T-cell (primary cell): ENCODE measurements at regions not wholly inside any gene's neighbourhood (a gene's known extent, or its start where the extent isn't known, plus 50 kb on each side); places are given as distances from the start of the nearest gene placed in this dataset.

Source experiments
- ATAC-seq, 4 experiments: fragments of 200-7000 bp in 3 of 4; fragments of 150-1000 bp in 1 of 4; cut with Tn5 transposase; replicated peaks in 1 of 4; 1 replicate in 3 of 4; 2 replicates in 1 of 4; pipeline ENCODE4 v1.10.0; 2021; ENCODE audit warnings: moderate library complexity in 3 of 4, mild to moderate bottlenecking in 2 of 4, moderate number of reproducible peaks in 1 of 4
- CTCF ChIA-PET, 2 donors: fragments of 300-600 bp; sonication (Branson Sonifier 250); formaldehyde crosslinking; loops; one replicate each; lab custom pipeline; 2022; ENCODE audit warnings: antibody characterized with exemption in 2 of 2; lab: Charles Lee
- POLR2A ChIA-PET, 2 donors: fragments of 300-600 bp; sonication (Branson Sonifier 250); formaldehyde crosslinking; loops; one replicate each; lab custom pipeline; 2022; ENCODE audit warnings: antibody characterized with exemption in 2 of 2; lab: Charles Lee
- DNase-seq, 35 experiments: peaks; one replicate each; pipeline versions ENCODE4 v3.0.0 to v3.0.0-alpha.2; 2013 to 2023
- H3K27ac ChIP-seq: one replicate; pipeline ENCODE4 v1.5.1; 2013; ENCODE audit warnings: low read length
- H3K27me3 ChIP-seq, 2 experiments: replicated peaks in 1 of 2; 1 replicate in 1 of 2; 2 replicates in 1 of 2; pipeline versions ENCODE4 v1.6.1 to v1.7.0; 2013; ENCODE audit warnings: low read length in 1 of 2, mixed read lengths in 1 of 2; ENCODE audit not compliant: control insufficient read depth in 2 of 2, insufficient read depth in 2 of 2; ENCODE audit errors: extremely low read depth in 1 of 2
- H3K36me3 ChIP-seq, 2 donors: 1 replicate in 1 of 2; 2 replicates in 1 of 2; pipeline versions ENCODE4 v1.6.1 to v1.7.0; 2013; ENCODE audit warnings: low read length in 1 of 2; ENCODE audit not compliant: control insufficient read depth in 2 of 2, insufficient read depth in 1 of 2; ENCODE audit errors: extremely low read depth in 1 of 2
- H3K4me1 ChIP-seq, 2 experiments: 1 replicate in 1 of 2; 2 replicates in 1 of 2; pipeline versions ENCODE4 v1.6.1 to v1.7.0; 2013; ENCODE audit warnings: low read length in 2 of 2, mixed read lengths in 1 of 2; ENCODE audit not compliant: insufficient read depth in 2 of 2, control insufficient read depth in 1 of 2; ENCODE audit errors: extremely low read depth in 1 of 2
- H3K4me3 ChIP-seq, 2 donors: 1 replicate in 1 of 2; 2 replicates in 1 of 2; pipeline versions ENCODE4 v1.5.1 to v1.7.0; 2013; ENCODE audit warnings: mild to moderate bottlenecking in 2 of 2, low read length in 1 of 2, moderate library complexity in 1 of 2; ENCODE audit not compliant: control insufficient read depth in 1 of 2; ENCODE audit errors: extremely low read depth in 1 of 2
- H3K9me3 ChIP-seq: 2 replicates; pipeline ENCODE4 v1.7.0; 2013
- H3K27ac Mint-ChIP-seq, 2 donors: one replicate each; pipeline ENCODE4 v1.8.0; 2020 to 2021; ENCODE audit warnings: mild to moderate bottlenecking in 2 of 2, mixed read lengths in 2 of 2
- H3K27me3 Mint-ChIP-seq, 2 donors: one replicate each; pipeline ENCODE4 v1.8.0; 2021 to 2022; ENCODE audit warnings: mixed read lengths in 2 of 2
- H3K36me3 Mint-ChIP-seq: one replicate; pipeline ENCODE4 v1.8.0; 2021; ENCODE audit warnings: mixed read lengths
- H3K4me1 Mint-ChIP-seq, 3 donors: one replicate each; pipeline ENCODE4 v1.8.0; 2020 to 2022; ENCODE audit warnings: mixed read lengths in 3 of 3, mild to moderate bottlenecking in 1 of 3
- H3K4me3 Mint-ChIP-seq, 3 donors: one replicate each; pipeline ENCODE4 v1.8.0; 2020 to 2022; ENCODE audit warnings: mild to moderate bottlenecking in 3 of 3, mixed read lengths in 3 of 3, moderate library complexity in 3 of 3
- H3K9me3 Mint-ChIP-seq, 3 donors: one replicate each; pipeline ENCODE4 v1.8.0; 2020 to 2022; ENCODE audit warnings: mixed read lengths in 3 of 3
- WGBS: methylation state at CpG from one replicate; pipeline ENCODE4 v1.1.5; 2013; ENCODE audit warnings: missing lambda C conversion rate; ENCODE audit not compliant: insufficient coverage; 5-methylcytosine and 5-hydroxymethylcytosine counted together

DNA sequence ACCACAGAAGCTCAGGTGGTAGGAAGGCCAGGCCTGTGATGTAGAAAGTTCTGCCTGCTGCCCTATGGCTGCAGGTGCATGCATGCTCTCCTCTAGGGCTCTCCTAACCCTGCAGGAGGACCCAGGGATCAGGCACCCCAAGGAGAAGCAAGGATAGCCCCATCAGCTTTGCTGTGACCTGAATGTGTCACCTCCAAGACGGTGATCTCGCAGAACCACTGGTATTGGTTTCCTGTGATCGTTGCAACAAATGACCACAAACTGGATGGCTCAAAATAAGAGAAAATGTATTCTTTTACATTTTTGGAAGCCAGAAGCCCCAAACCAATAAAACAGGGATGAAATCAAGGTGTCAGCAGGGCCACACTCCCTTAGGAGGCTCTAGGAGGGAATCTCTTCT, 327.3 kb downstream of the BCL11A start:
- no peak overlapping the region for H3K4me3 ChIP-seq
- Mint-ChIP-seq H3K27me3 (no peaks in the 10 kb centered on the region), H3K4me1 (no peaks in the 10 kb centered on the region), H3K4me3 (no peak overlapping the region), H3K36me3 (no peaks in the 10 kb centered on the region), H3K27ac (no peak overlapping the region), H3K9me3 (peaks cover 0 to 8% (median 4%) of the 10 kb centered on the region in 3 donors)
- no peak for DNase-seq
- H3K27me3 ChIP-seq: no peaks in the 10 kb centered on the region
- H3K36me3 ChIP-seq: no peaks in the 10 kb centered on the region
- CTCF ChIA-PET: no interaction called here
- POLR2A ChIA-PET: no interaction called here
- H3K4me1 ChIP-seq: no peaks in the 10 kb centered on the region
- peaks cover under 1% of the 10 kb centered on the region for H3K9me3 ChIP-seq
- 49% methylated on average over 3 of the region's 3 CpGs for WGBS
- H3K27ac ChIP-seq: no peak overlapping the region
- ATAC-seq: peak in 1 of 4 experiments; percentile 9

DNA sequence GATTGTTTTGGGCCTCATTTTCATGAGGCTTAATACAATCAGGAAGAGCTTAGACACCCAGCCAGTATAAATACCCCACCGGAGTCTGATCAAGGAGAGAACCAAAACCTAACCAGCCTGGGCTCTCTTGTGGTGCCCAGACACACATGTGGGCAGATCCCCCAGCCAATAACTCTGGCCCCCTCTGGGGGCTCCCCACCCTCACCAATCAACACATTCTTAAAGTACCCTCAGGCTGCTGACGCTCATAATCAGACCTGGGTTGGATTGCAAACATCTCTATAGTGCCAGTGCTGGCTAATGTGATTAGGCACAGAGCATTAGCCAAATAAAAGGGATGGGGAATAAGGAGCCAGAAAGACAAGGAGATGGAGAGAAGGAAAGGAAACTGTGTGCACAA, 329.6 kb downstream of the BCL11A start:
- Mint-ChIP-seq H3K27ac (no peak overlapping the region), H3K9me3 (no peaks in the 10 kb centered on the region), H3K27me3 (no peaks in the 10 kb centered on the region), H3K4me3 (no peak overlapping the region), H3K36me3 (no peaks in the 10 kb centered on the region), H3K4me1 (no peaks in the 10 kb centered on the region)
- no peak for DNase-seq
- H3K36me3 ChIP-seq: no peaks in the 10 kb centered on the region
- H3K4me3 ChIP-seq: no peak overlapping the region
- no peak overlapping the region for H3K27ac ChIP-seq
- H3K27me3 ChIP-seq: no peaks in the 10 kb centered on the region
- WGBS: 90% methylated on average over 1 of the region's 2 CpGs
- POLR2A ChIA-PET: no interaction called here
- CTCF ChIA-PET: no interaction called here
- H3K9me3 ChIP-seq: no peaks in the 10 kb centered on the region
- no peak for ATAC-seq
- no peaks in the 10 kb centered on the region for H3K4me1 ChIP-seq

DNA sequence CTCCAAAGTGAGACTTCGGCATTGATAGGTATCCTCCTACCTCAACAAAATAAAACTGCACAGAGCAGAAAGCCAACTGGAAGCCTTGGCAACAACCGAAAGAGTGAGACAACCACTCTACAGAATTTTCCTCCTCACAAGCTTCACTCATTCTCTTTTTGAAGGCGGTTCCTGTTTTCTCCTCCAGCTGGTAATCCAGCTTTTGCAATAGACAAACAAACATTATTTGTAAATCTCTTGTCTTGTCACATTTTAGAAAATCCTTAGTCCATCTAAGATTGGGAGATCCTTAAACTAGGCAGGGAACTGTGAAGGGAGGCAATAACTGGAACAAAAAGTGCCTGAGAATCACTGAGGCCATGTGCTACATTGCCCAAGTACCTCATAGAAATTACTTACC, 332.4 kb downstream of the BCL11A start:
- Histone ChIP-seq H3K9me3 (no peaks in the 10 kb centered on the region), H3K27ac (no peak overlapping the region), H3K4me3 (no peak overlapping the region), H3K27me3 (no peaks in the 10 kb centered on the region), H3K36me3 (no peaks in the 10 kb centered on the region), H3K4me1 (no peaks in the 10 kb centered on the region)
- Mint-ChIP-seq H3K27ac (no peak overlapping the region), H3K36me3 (no peaks in the 10 kb centered on the region), H3K9me3 (no peaks in the 10 kb centered on the region), H3K27me3 (no peaks in the 10 kb centered on the region), H3K4me1 (peaks cover 0 to 6% (median 0%) of the 10 kb centered on the region in 3 donors), H3K4me3 (no peak overlapping the region)
- ATAC-seq (no peak), DNase-seq (no peak)
- ChIA-PET POLR2A (no interaction called here), CTCF (no interaction called here)
- WGBS: 92% methylated on average over 2 of the region's 3 CpGs

DNA sequence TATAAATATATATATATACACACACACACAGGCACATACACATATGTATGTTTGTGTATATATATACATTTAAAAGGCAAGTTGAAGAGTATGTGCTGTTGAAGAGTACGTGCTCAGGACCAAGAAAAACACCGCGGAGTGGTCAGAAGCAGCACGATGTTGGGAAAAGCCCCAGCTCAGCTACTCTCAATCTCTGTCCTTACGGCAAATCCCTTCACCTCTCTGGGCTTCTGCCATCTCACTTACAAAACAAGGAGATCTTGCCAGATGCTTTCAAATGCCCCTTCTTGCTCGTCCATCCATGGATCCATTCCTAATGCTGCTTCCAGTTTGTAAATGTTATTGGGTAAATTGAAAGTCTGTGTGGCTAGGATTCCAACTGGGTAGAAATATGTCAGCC, 333.9 kb downstream of the BCL11A start:
- Histone ChIP-seq H3K27ac (no peak overlapping the region), H3K9me3 (no peaks in the 10 kb centered on the region), H3K36me3 (no peaks in the 10 kb centered on the region), H3K4me1 (no peaks in the 10 kb centered on the region), H3K4me3 (no peak overlapping the region), H3K27me3 (no peaks in the 10 kb centered on the region)
- 78% methylated on average over 3 of the region's 6 CpGs for WGBS
- H3K27me3 Mint-ChIP-seq: no peaks in the 10 kb centered on the region
- no peak overlapping the region for H3K4me3 Mint-ChIP-seq
- H3K27ac Mint-ChIP-seq: no peak overlapping the region
- ATAC-seq: no peak
- H3K9me3 Mint-ChIP-seq: no peaks in the 10 kb centered on the region
- H3K36me3 Mint-ChIP-seq: no peaks in the 10 kb centered on the region
- CTCF ChIA-PET: interaction anchor here in 1 of 2 donors (0.6 kb wide), 1 partner anchor 335 kb away, joined by 4 read pairs; no protein-coding TSS in a partner anchor
- no peak for DNase-seq
- POLR2A ChIA-PET: no interaction called here
- H3K4me1 Mint-ChIP-seq: peaks cover 0 to 6% (median 0%) of the 10 kb centered on the region in 3 donors

DNA sequence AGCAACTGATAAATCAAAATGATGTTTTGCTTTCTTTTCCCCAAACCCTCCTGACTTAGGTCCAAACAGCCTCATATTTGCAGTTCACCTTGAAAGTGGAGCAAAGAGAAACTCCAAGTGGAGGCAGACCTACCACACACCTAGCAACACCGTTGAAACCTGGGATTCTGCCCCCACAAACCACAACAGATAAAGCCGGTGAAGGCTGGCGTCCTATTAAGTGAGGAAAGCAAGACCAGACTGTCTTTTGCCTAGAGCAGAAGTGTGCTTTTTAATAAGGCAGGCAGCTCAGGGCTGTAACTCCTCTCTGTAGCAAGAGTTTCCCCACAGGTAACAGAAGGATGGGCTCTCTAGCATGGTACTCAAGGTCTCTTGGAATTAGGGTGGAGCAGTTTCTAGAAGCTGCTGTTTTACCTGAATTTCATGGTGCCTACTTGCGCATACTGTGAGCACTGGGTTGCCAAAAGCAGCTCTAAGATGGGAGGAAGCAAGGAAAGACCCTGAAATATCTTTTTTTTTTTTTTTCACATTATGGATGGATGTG, 336.9 kb downstream of the BCL11A start:
- no peak for ATAC-seq
- ChIA-PET CTCF (no interaction called here), POLR2A (no interaction called here)
- no peaks in the 10 kb centered on the region for H3K27me3 ChIP-seq
- no peak overlapping the region for H3K4me3 ChIP-seq
- no peaks in the 10 kb centered on the region for H3K4me1 ChIP-seq
- H3K36me3 ChIP-seq: no peaks in the 10 kb centered on the region
- no peak overlapping the region for H3K27ac ChIP-seq
- no peak for DNase-seq
- H3K27me3 Mint-ChIP-seq: no peaks in the 10 kb centered on the region
- H3K4me1 Mint-ChIP-seq: peaks cover 0 to 6% (median 0%) of the 10 kb centered on the region in 3 donors
- 0% methylated on average over 1 of the region's 4 CpGs for WGBS
- no peaks in the 10 kb centered on the region for H3K9me3 ChIP-seq
- no peak overlapping the region for H3K27ac Mint-ChIP-seq
- no peaks in the 10 kb centered on the region for H3K9me3 Mint-ChIP-seq
- H3K36me3 Mint-ChIP-seq: no peaks in the 10 kb centered on the region
- H3K4me3 Mint-ChIP-seq: no peak overlapping the region

DNA sequence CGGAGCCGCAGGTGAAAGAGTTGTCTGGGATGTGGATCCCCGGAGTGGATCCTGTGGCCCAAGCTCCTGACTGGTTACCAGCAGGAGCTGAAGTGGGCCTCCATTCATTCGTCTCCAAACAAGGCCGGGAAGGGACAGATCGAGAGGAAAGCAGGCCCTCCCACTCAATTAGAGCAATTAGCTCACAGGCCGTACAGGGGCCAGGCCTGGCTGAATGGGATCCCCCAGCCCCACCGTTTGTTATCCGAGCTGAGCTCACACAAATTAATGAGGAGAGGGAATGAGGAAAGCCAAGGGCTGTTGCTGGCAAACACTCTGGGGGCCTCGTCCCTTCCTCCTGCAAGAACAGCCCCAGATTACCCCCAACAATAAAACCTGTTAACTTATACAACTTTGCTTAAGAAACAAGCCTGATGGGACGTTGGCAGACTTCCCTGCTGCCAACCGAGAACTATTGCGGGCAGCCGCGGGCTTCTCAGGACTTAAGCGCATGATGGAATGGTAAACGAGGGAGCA, 338.0 kb downstream of the BCL11A start:
- no peak overlapping the region for H3K4me3 Mint-ChIP-seq
- Histone ChIP-seq H3K27me3 (no peaks in the 10 kb centered on the region), H3K4me3 (no peak overlapping the region), H3K36me3 (no peaks in the 10 kb centered on the region), H3K27ac (no peak overlapping the region), H3K4me1 (no peaks in the 10 kb centered on the region), H3K9me3 (no peaks in the 10 kb centered on the region)
- CTCF ChIA-PET: no interaction called here
- no peaks in the 10 kb centered on the region for H3K9me3 Mint-ChIP-seq
- no peaks in the 10 kb centered on the region for H3K27me3 Mint-ChIP-seq
- 91% methylated on average over 8 of the region's 17 CpGs for WGBS
- no peaks in the 10 kb centered on the region for H3K36me3 Mint-ChIP-seq
- ATAC-seq (no peak), DNase-seq (no peak)
- H3K27ac Mint-ChIP-seq: no peak overlapping the region
- H3K4me1 Mint-ChIP-seq: peaks cover 0 to 6% (median 0%) of the 10 kb centered on the region in 3 donors
- POLR2A ChIA-PET: no interaction called here

DNA sequence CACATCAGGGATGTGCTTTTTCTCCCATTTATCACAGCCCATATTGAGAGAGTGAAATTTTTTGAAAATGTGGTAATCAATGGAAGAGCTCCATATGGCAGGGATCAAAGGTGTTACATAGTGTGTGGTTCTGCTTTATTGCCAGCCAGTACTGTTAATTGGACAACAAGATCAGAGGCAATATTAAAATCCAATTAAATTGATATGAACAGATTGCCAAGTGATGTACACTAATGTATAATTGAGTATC, 338.9 kb downstream of the BCL11A start:
- POLR2A ChIA-PET: no interaction called here
- no peak for ATAC-seq
- no peaks in the 10 kb centered on the region for H3K27me3 Mint-ChIP-seq

More for the DNA sequence above, 338.9 kb downstream of the BCL11A start:
- H3K27ac ChIP-seq: no peak overlapping the region
- H3K4me3 ChIP-seq: no peak overlapping the region
- H3K36me3 Mint-ChIP-seq: no peaks in the 10 kb centered on the region
- CTCF ChIA-PET: no interaction called here
- no peaks in the 10 kb centered on the region for H3K4me1 ChIP-seq
- no peak overlapping the region for H3K4me3 Mint-ChIP-seq
- no peaks in the 10 kb centered on the region for H3K36me3 ChIP-seq
- no peaks in the 10 kb centered on the region for H3K9me3 ChIP-seq
- H3K27me3 ChIP-seq: no peaks in the 10 kb centered on the region
- no peak for DNase-seq
- H3K9me3 Mint-ChIP-seq: no peaks in the 10 kb centered on the region
- no peak overlapping the region for H3K27ac Mint-ChIP-seq
- peaks cover 0 to 6% (median 0%) of the 10 kb centered on the region in 3 donors for H3K4me1 Mint-ChIP-seq
